ENCODE measurements at regions not wholly inside any gene's neighbourhood (a gene's known extent, or its start where the extent isn't known, plus 50 kb on each side); places are given as distances from the start of the nearest gene placed in this dataset.

GRCh38 chr15:61295239-61295638 lies 66.1 kb upstream of the RORA start:
- no peak overlapping the region for H3K9ac ChIP-seq (ENCODE audit: low read length in 2 of 2)
- no peaks in the 10 kb centered on the region for H3K36me3 ChIP-seq (ENCODE audit: control insufficient read depth in 2 of 2, insufficient read depth in 2 of 2, low read length in 2 of 2)
- peaks cover 2% of the 10 kb centered on the region for H3K4me1 ChIP-seq (ENCODE audit: control insufficient read depth, insufficient read depth, low read length)
- no peak overlapping the region for H3K27ac ChIP-seq (ENCODE audit: low read length)
- H3K9me3 ChIP-seq (ENCODE audit: control insufficient read depth in 2 of 2, low read length in 2 of 2) = no peaks in the 10 kb centered on the region
- H3K4me3 ChIP-seq (ENCODE audit: low read length in 2 of 2) = no peak overlapping the region
- no peaks in the 10 kb centered on the region for H3K27me3 ChIP-seq (ENCODE audit: control insufficient read depth in 1 of 2, insufficient read depth in 2 of 2, low read length in 2 of 2)

DNA sequence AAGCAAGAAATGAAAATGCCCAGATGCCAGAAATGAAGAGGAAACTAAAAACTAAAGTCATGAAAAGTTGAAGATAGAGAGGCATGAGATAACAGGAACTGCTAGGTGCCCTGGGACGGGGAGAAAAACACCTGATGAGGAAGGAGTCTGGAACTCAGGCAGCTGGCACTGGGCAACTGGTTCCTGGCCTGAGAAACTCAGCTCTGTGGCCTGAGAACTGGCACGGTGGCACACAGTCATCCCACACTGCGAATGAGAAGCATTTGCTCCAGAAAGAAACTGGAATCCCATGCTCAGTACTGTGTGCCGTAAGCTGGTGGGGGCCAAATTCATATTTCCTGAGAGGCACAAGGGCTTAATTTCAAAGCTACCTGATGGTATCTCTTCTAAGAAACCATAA lies 53.6 kb upstream of the RORA start:
- Histone ChIP-seq H3K4me3 (ENCODE audit: low read length in 2 of 2) (no peak overlapping the region), H3K36me3 (ENCODE audit: control insufficient read depth in 2 of 2, insufficient read depth in 2 of 2, low read length in 2 of 2) (no peaks in the 10 kb centered on the region), H3K27me3 (ENCODE audit: control insufficient read depth in 1 of 2, insufficient read depth in 2 of 2, low read length in 2 of 2) (no peaks in the 10 kb centered on the region), H3K9me3 (ENCODE audit: control insufficient read depth in 2 of 2, low read length in 2 of 2) (no peaks in the 10 kb centered on the region), H3K4me1 (ENCODE audit: control insufficient read depth, insufficient read depth, low read length) (no peaks in the 10 kb centered on the region), H3K9ac (ENCODE audit: low read length in 2 of 2) (no peak overlapping the region), H3K27ac (ENCODE audit: low read length) (no peak overlapping the region)

DNA sequence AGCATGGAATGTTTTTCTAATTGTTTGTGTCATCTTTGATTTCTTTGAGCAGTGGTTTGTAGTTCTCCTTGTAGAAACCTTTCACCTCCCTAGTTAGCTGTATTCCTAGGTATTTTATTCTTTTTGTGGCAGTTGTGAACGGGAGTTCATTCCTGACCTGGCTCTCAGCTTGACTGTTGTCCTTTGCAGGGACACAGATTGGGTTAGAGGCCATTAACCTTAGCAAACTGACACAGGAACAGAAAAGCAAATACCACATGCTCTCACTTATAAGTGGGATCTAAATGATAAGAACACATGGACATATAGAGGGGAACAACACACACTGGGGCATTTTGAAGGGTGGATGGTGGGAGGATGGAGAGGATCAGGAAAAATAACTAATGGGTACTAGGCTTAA lies 52.2 kb upstream of the RORA start:
- no peak overlapping the region for H3K27ac ChIP-seq (ENCODE audit: low read length)
- no peaks in the 10 kb centered on the region for H3K36me3 ChIP-seq (ENCODE audit: control insufficient read depth in 2 of 2, insufficient read depth in 2 of 2, low read length in 2 of 2)
- H3K4me1 ChIP-seq (ENCODE audit: control insufficient read depth, insufficient read depth, low read length) = no peaks in the 10 kb centered on the region
- no peaks in the 10 kb centered on the region for H3K9me3 ChIP-seq (ENCODE audit: control insufficient read depth in 2 of 2, low read length in 2 of 2)
- H3K27me3 ChIP-seq (ENCODE audit: control insufficient read depth in 1 of 2, insufficient read depth in 2 of 2, low read length in 2 of 2) = no peaks in the 10 kb centered on the region
- no peak overlapping the region for H3K4me3 ChIP-seq (ENCODE audit: low read length in 2 of 2)
- H3K9ac ChIP-seq (ENCODE audit: low read length in 2 of 2) = no peak overlapping the region

Measured in stomach smooth muscle (tissue), 2 donors.